Endodermal cell (in vitro differentiated cells): ENCODE measurements at regions not wholly inside any gene's neighbourhood (a gene's known extent, or its start where the extent isn't known, plus 50 kb on each side); places are given as distances from the start of the nearest gene placed in this dataset.

Source experiments
- DNase-seq: peaks from one replicate; pipeline ENCODE4 v3.0.0-alpha.2; 2017
- H3K27ac ChIP-seq: 2 replicates; pipeline ENCODE4 v1.5.1; 2013; ENCODE audit warnings: mild to moderate bottlenecking, low read depth, low read length, moderate library complexity
- H3K27me3 ChIP-seq: 2 replicates; pipeline ENCODE4 v1.6.1; 2013; ENCODE audit warnings: mild to moderate bottlenecking, low read length, moderate library complexity; ENCODE audit not compliant: insufficient read depth, control insufficient read depth, poor library complexity, severe bottlenecking
- H3K36me3 ChIP-seq: 2 replicates; pipeline ENCODE4 v1.7.0; 2013; ENCODE audit warnings: mild to moderate bottlenecking, low read length, moderate library complexity; ENCODE audit not compliant: control insufficient read depth, insufficient read depth
- H3K4me1 ChIP-seq: one replicate; pipeline ENCODE4 v1.7.0; 2013; ENCODE audit warnings: low read length; ENCODE audit not compliant: control insufficient read depth, insufficient read depth
- H3K4me3 ChIP-seq: 2 replicates; pipeline ENCODE4 v1.5.1; 2013; ENCODE audit warnings: mild to moderate bottlenecking, low read length, moderate library complexity
- H3K9ac ChIP-seq: 2 replicates; pipeline ENCODE4 v1.6.1; 2013; ENCODE audit warnings: mild to moderate bottlenecking, low read length, moderate library complexity; ENCODE audit not compliant: poor library complexity, severe bottlenecking; ENCODE audit errors: extremely low read depth
- H3K9me3 ChIP-seq: 2 replicates; pipeline ENCODE4 v1.6.1; 2013; ENCODE audit warnings: mild to moderate bottlenecking, low read length, moderate library complexity; ENCODE audit not compliant: control insufficient read depth
- H3K27ac Mint-ChIP-seq: 2 replicates; pipeline ENCODE4 v1.8.0; 2020; ENCODE audit warnings: mixed read lengths
- H3K27me3 Mint-ChIP-seq: 2 replicates; pipeline ENCODE4 v1.8.0; 2021; ENCODE audit warnings: mild to moderate bottlenecking, mixed read lengths; ENCODE audit not compliant: insufficient read depth
- H3K36me3 Mint-ChIP-seq: 2 replicates; pipeline ENCODE4 v1.8.0; 2020; ENCODE audit warnings: low read depth, mixed read lengths
- H3K4me1 Mint-ChIP-seq: 2 replicates; pipeline ENCODE4 v1.8.0; 2020; ENCODE audit warnings: mixed read lengths
- H3K4me3 Mint-ChIP-seq: 2 replicates; pipeline ENCODE4 v1.8.0; 2020; ENCODE audit warnings: mild to moderate bottlenecking, moderate library complexity, mixed read lengths
- H3K9me3 Mint-ChIP-seq: 2 replicates; pipeline ENCODE4 v1.8.0; 2020; ENCODE audit warnings: mild to moderate bottlenecking, mixed read lengths
- whole genome bisulfite sequencing, 2 experiments: methylation state at CpG; one replicate each; pipeline versions ENCODE4 v1.1.5 to v1.1.7; 2013; ENCODE audit warnings: missing lambda C conversion rate in 2 of 2, mixed read lengths in 1 of 2; ENCODE audit not compliant: insufficient coverage in 1 of 2, insufficient read length in 1 of 2; 5-methylcytosine and 5-hydroxymethylcytosine counted together
- TF ChIP-seq, protein P1 (sequence below): fragments of 200-600 bp; sonication (generic); conservative IDR thresholded peaks from 2 replicates; pipeline ENCODE4 v1.5.0; 2021; ENCODE audit warnings: antibody characterized with exemption, mild to moderate bottlenecking

DNA sequence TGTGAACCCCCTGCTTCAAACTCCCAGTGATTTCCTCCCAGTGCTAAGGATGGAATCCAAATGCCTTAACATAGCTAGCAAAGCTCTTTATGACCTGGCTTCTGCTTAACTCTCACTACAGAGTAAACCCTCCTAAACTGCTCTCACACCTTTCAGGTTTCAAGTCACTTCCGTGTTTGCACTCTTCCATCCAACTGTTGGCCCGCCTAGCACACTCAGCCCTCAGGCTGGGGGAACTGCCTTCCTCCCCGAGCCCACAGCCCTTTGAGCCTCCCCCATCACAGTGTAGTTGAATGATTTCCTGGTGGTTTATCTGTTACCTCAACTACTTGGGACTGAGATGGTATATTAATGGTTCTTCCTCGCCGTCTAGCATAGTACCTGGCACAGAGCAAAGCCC, 342.5 kb downstream of the NPIPA8 start:
- Histone ChIP-seq H3K27me3 (peaks cover 10% of the 10 kb centered on the region), H3K27ac (no peak overlapping the region), H3K36me3 (no peaks in the 10 kb centered on the region), H3K4me1 (no peaks in the 10 kb centered on the region), H3K9ac (no peak overlapping the region), H3K4me3 (no peak overlapping the region), H3K9me3 (no peaks in the 10 kb centered on the region)
- TF ChIP-seq, protein P1, sequence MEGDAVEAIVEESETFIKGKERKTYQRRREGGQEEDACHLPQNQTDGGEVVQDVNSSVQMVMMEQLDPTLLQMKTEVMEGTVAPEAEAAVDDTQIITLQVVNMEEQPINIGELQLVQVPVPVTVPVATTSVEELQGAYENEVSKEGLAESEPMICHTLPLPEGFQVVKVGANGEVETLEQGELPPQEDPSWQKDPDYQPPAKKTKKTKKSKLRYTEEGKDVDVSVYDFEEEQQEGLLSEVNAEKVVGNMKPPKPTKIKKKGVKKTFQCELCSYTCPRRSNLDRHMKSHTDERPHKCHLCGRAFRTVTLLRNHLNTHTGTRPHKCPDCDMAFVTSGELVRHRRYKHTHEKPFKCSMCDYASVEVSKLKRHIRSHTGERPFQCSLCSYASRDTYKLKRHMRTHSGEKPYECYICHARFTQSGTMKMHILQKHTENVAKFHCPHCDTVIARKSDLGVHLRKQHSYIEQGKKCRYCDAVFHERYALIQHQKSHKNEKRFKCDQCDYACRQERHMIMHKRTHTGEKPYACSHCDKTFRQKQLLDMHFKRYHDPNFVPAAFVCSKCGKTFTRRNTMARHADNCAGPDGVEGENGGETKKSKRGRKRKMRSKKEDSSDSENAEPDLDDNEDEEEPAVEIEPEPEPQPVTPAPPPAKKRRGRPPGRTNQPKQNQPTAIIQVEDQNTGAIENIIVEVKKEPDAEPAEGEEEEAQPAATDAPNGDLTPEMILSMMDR: no peak
- Mint-ChIP-seq H3K36me3 (no peaks in the 10 kb centered on the region), H3K9me3 (no peaks in the 10 kb centered on the region), H3K4me1 (peaks cover 4% of the 10 kb centered on the region), H3K4me3 (no peak overlapping the region), H3K27ac (no peak overlapping the region), H3K27me3 (no peaks in the 10 kb centered on the region)
- no peak for DNase-seq
- 79 to 83% methylated on average over 5 of the region's 5 CpGs for WGBS, 2 experiments

DNA sequence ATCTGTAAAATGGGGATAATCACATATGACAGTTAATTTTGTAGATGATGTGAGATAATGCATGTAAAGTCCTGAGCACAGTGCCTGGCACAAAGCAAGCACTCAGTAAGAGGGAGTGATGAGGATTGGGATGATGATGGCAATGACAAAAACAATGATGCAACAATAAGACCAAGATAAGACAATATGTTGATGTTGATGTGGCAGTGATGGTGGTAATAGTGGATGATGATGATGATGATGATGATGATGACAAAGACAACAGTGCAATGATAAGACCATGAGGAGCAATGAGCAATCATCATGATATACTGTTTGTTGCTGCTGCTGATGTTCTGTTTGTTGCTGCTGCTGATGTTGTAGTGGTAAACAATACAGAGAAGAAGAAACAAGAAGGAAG, 344.1 kb downstream of the NPIPA8 start:
- Histone ChIP-seq H3K36me3 (no peaks in the 10 kb centered on the region), H3K9me3 (no peaks in the 10 kb centered on the region), H3K9ac (no peak overlapping the region), H3K4me1 (no peaks in the 10 kb centered on the region), H3K27me3 (peaks cover 10% of the 10 kb centered on the region), H3K27ac (no peak overlapping the region), H3K4me3 (no peak overlapping the region)
- Mint-ChIP-seq H3K27ac (no peak overlapping the region), H3K4me3 (no peak overlapping the region), H3K27me3 (no peaks in the 10 kb centered on the region), H3K4me1 (peaks cover 4% of the 10 kb centered on the region), H3K36me3 (no peaks in the 10 kb centered on the region), H3K9me3 (no peaks in the 10 kb centered on the region)
- DNase-seq: no peak
- TF ChIP-seq, protein P1: no peak

DNA sequence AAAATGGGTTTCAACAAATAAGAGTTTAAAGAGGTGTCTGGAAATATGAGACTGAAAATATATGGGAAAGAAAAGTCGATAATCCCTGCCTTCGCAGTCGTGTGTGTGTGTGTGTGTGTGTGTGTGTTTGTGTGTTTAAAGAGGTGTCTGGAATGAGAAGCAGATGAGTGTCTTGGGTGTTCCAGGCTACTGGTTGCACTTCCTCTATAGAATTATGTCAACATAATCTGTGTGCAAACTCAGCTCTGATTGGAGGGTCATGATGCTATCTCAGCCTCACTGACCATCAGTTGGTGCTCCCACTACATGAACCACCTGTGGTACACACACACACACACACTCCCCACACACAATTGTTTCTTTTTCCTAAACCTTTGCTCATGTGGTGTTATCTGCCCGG, 347.3 kb downstream of the NPIPA8 start:
- Mint-ChIP-seq H3K36me3 (no peaks in the 10 kb centered on the region), H3K4me3 (no peak overlapping the region), H3K4me1 (peaks cover 4% of the 10 kb centered on the region), H3K9me3 (no peaks in the 10 kb centered on the region), H3K27me3 (no peaks in the 10 kb centered on the region), H3K27ac (no peak overlapping the region)
- Histone ChIP-seq H3K4me3 (no peak overlapping the region), H3K9ac (no peak overlapping the region), H3K4me1 (no peaks in the 10 kb centered on the region), H3K27ac (no peak overlapping the region), H3K36me3 (no peaks in the 10 kb centered on the region), H3K27me3 (peaks cover 5% of the 10 kb centered on the region), H3K9me3 (no peaks in the 10 kb centered on the region)
- 92 to 100% methylated on average over 1 to 4 of the region's 4 CpGs for WGBS, 2 experiments
- TF ChIP-seq, protein P1: no peak
- no peak for DNase-seq
